SK-N-MC (cell line): ENCODE measurements at regions not wholly inside any gene's neighbourhood (a gene's known extent, or its start where the extent isn't known, plus 50 kb on each side); places are given as distances from the start of the nearest gene placed in this dataset.

Experiments used
- EZH2 ChIP-seq: fragments of 200-600 bp; sonication (generic); IDR thresholded peaks from one replicate; pipeline ENCODE4 v1.6.1; 2017; ENCODE audit warnings: antibody characterized with exemption
- POLR2AphosphoS5 ChIP-seq: IDR thresholded peaks from 2 replicates; pipeline ENCODE4 v1.6.1; 2012; ENCODE audit warnings: mild to moderate bottlenecking, low read depth, low read length, borderline replicate concordance

DNA sequence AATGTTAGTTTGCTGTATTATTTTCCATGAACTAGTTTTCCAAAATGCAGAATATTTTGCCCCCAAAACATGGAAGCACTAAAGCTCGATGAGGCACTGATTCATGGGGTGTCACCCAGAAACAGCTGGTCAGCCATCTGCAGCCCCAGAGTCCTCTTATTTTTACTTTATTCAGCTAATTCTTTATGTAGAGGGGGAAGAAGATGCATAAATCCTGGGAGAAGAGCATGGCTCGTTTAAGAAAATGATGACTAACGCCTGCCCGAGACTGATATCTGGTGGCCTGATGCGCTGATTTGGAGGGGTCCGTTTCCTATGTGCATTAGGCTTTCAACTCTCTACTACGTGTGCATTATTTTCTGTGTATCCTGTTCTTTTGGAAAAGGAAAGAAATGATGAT is 390.3 kb upstream of the MEF2C start:
- TF ChIP-seq EZH2 (no peak), POLR2AphosphoS5 (no peak)
